Loucy (cell line): ENCODE measurements at regions not wholly inside any gene's neighbourhood (a gene's known extent, or its start where the extent isn't known, plus 50 kb on each side); places are given as distances from the start of the nearest gene placed in this dataset.

Experiments used
- CTCF ChIP-seq: fragments of 200-600 bp; sonication (generic); conservative IDR thresholded peaks from 2 replicates; pipeline ENCODE4 v1.5.1; 2014; ENCODE audit warnings: mild to moderate bottlenecking, antibody characterized with exemption, low read length
- EZH2phosphoT487 ChIP-seq: fragments of 200-600 bp; IDR thresholded peaks from 2 replicates; pipeline ENCODE4 v1.6.1; 2018; ENCODE audit warnings: antibody characterized with exemption, mild to moderate bottlenecking, moderate library complexity, borderline replicate concordance

DNA sequence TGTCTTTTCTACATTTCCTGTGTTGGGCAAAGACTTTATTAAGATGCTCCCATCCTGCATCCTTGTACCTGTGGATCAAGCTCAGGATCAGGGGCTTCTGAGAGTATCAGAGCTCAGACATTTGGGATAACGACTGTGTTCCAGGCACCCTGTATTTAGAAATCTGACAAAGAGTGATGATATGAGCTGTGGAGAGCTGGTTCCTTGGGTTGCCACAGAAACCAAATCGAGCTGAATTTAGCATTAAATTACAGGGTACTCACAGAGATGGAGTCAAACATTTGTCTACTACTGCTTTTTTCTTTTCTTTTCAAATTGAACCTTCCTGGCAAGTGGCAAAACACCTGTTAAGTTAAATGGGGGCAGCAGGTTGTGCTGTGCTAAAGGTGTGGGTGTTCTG lies 110.6 kb downstream of the XCL2 start:
- TF ChIP-seq CTCF (no peak), EZH2phosphoT487 (no peak)
